ENCODE measurements at regions not wholly inside any gene's neighbourhood (a gene's known extent, or its start where the extent isn't known, plus 50 kb on each side); places are given as distances from the start of the nearest gene placed in this dataset.

GRCh38 chr18:6465281-6465680, 50.6 kb upstream of the L3MBTL4 start:
- H3K36me3 ChIP-seq (ENCODE audit: control insufficient read depth, insufficient read depth, low read length) = no peaks in the 10 kb centered on the region

GRCh38 chr18:6476190-6476589, 61.5 kb upstream of the L3MBTL4 start:
- Histone ChIP-seq H3K4me3 (ENCODE audit: insufficient read depth, low read depth, low read length) (no peak overlapping the region), H3K9me3 (ENCODE audit: control insufficient read depth, low read length) (no peaks in the 10 kb centered on the region), H3K27ac (ENCODE audit: insufficient read depth, low read depth, low read length, poor library complexity, severe bottlenecking) (no peak overlapping the region), H3K36me3 (ENCODE audit: control insufficient read depth, insufficient read depth, low read length) (no peaks in the 10 kb centered on the region), H3K4me1 (ENCODE audit: control insufficient read depth, insufficient read depth, low read length) (no peaks in the 10 kb centered on the region), H3K27me3 (ENCODE audit: control insufficient read depth, insufficient read depth, low read length, poor library complexity, severe bottlenecking) (no peaks in the 10 kb centered on the region)
- WGBS, 2 experiments = 89 to 93% methylated on average over 1 of the region's 1 CpG

More at GRCh38 chr18:6465281-6465680, 50.6 kb upstream of the L3MBTL4 start:
- Histone ChIP-seq H3K27ac (ENCODE audit: insufficient read depth, low read depth, low read length, poor library complexity, severe bottlenecking) (no peak overlapping the region), H3K4me1 (ENCODE audit: control insufficient read depth, insufficient read depth, low read length) (no peaks in the 10 kb centered on the region), H3K4me3 (ENCODE audit: insufficient read depth, low read depth, low read length) (no peak overlapping the region), H3K9me3 (ENCODE audit: control insufficient read depth, low read length) (no peaks in the 10 kb centered on the region), H3K27me3 (ENCODE audit: control insufficient read depth, insufficient read depth, low read length, poor library complexity, severe bottlenecking) (no peaks in the 10 kb centered on the region)
- 83% methylated on average over 1 of the region's 1 CpG; no CpG with 5 or more reads in 1 of the 2 experiments for WGBS, 2 experiments

- no peaks in the 10 kb centered on the region for H3K27me3 ChIP-seq (ENCODE audit: control insufficient read depth, insufficient read depth, low read length, poor library complexity, severe bottlenecking)
- no peaks in the 10 kb centered on the region for H3K4me1 ChIP-seq (ENCODE audit: control insufficient read depth, insufficient read depth, low read length)
- 91% methylated on average over 2 of the region's 2 CpGs for WGBS, 2 experiments
- no peaks in the 10 kb centered on the region for H3K36me3 ChIP-seq (ENCODE audit: control insufficient read depth, insufficient read depth, low read length)
- H3K4me3 ChIP-seq (ENCODE audit: insufficient read depth, low read depth, low read length) = no peak overlapping the region
- H3K9me3 ChIP-seq (ENCODE audit: control insufficient read depth, low read length) = no peaks in the 10 kb centered on the region
- no peak overlapping the region for H3K27ac ChIP-seq (ENCODE audit: insufficient read depth, low read depth, low read length, poor library complexity, severe bottlenecking)
These were observed 62.2 kb upstream of the L3MBTL4 start for GRCh38 chr18:6476880-6477279.

- Histone ChIP-seq H3K4me3 (ENCODE audit: insufficient read depth, low read depth, low read length) (no peak overlapping the region), H3K27ac (ENCODE audit: insufficient read depth, low read depth, low read length, poor library complexity, severe bottlenecking) (no peak overlapping the region), H3K9me3 (ENCODE audit: control insufficient read depth, low read length) (no peaks in the 10 kb centered on the region), H3K27me3 (ENCODE audit: control insufficient read depth, insufficient read depth, low read length, poor library complexity, severe bottlenecking) (no peaks in the 10 kb centered on the region), H3K4me1 (ENCODE audit: control insufficient read depth, insufficient read depth, low read length) (no peaks in the 10 kb centered on the region), H3K36me3 (ENCODE audit: control insufficient read depth, insufficient read depth, low read length) (no peaks in the 10 kb centered on the region)
- 93% methylated on average over 6 of the region's 6 CpGs for WGBS, 2 experiments
These were observed 63.4 kb upstream of the L3MBTL4 start for GRCh38 chr18:6478121-6478520.

- no peaks in the 10 kb centered on the region for H3K27me3 ChIP-seq (ENCODE audit: control insufficient read depth, insufficient read depth, low read length, poor library complexity, severe bottlenecking)
- 94% methylated on average over 2 to 4 of the region's 4 CpGs for WGBS, 2 experiments
These were observed 65.0 kb upstream of the L3MBTL4 start for GRCh38 chr18:6479699-6480098.

GRCh38 chr18:6482198-6482977, 67.7 kb upstream of the L3MBTL4 start:
- Histone ChIP-seq H3K4me1 (ENCODE audit: control insufficient read depth, insufficient read depth, low read length) (no peaks in the 10 kb centered on the region), H3K9me3 (ENCODE audit: control insufficient read depth, low read length) (no peaks in the 10 kb centered on the region), H3K4me3 (ENCODE audit: insufficient read depth, low read depth, low read length) (no peak overlapping the region), H3K36me3 (ENCODE audit: control insufficient read depth, insufficient read depth, low read length) (no peaks in the 10 kb centered on the region), H3K27ac (ENCODE audit: insufficient read depth, low read depth, low read length, poor library complexity, severe bottlenecking) (no peak overlapping the region), H3K27me3 (ENCODE audit: control insufficient read depth, insufficient read depth, low read length, poor library complexity, severe bottlenecking) (no peaks in the 10 kb centered on the region)
- 19 to 21% methylated on average over 15 of the region's 15 CpGs for WGBS, 2 experiments

More at GRCh38 chr18:6479699-6480098, 65.0 kb upstream of the L3MBTL4 start:
- H3K4me3 ChIP-seq (ENCODE audit: insufficient read depth, low read depth, low read length) = no peak overlapping the region
- no peaks in the 10 kb centered on the region for H3K4me1 ChIP-seq (ENCODE audit: control insufficient read depth, insufficient read depth, low read length)
- no peaks in the 10 kb centered on the region for H3K36me3 ChIP-seq (ENCODE audit: control insufficient read depth, insufficient read depth, low read length)
- no peak overlapping the region for H3K27ac ChIP-seq (ENCODE audit: insufficient read depth, low read depth, low read length, poor library complexity, severe bottlenecking)
- no peaks in the 10 kb centered on the region for H3K9me3 ChIP-seq (ENCODE audit: control insufficient read depth, low read length)

GRCh38 chr18:6484659-6485058, 69.9 kb upstream of the L3MBTL4 start:
- no peaks in the 10 kb centered on the region for H3K9me3 ChIP-seq (ENCODE audit: control insufficient read depth, low read length)
- no peaks in the 10 kb centered on the region for H3K36me3 ChIP-seq (ENCODE audit: control insufficient read depth, insufficient read depth, low read length)
- no peaks in the 10 kb centered on the region for H3K4me1 ChIP-seq (ENCODE audit: control insufficient read depth, insufficient read depth, low read length)
- H3K27me3 ChIP-seq (ENCODE audit: control insufficient read depth, insufficient read depth, low read length, poor library complexity, severe bottlenecking) = no peaks in the 10 kb centered on the region
- no peak overlapping the region for H3K27ac ChIP-seq (ENCODE audit: insufficient read depth, low read depth, low read length, poor library complexity, severe bottlenecking)
- no peak overlapping the region for H3K4me3 ChIP-seq (ENCODE audit: insufficient read depth, low read depth, low read length)
- 88 to 91% methylated on average over 2 of the region's 2 CpGs for WGBS, 2 experiments

GRCh38 chr18:6486313-6486712, 71.6 kb upstream of the L3MBTL4 start:
- Histone ChIP-seq H3K4me3 (ENCODE audit: insufficient read depth, low read depth, low read length) (no peak overlapping the region), H3K9me3 (ENCODE audit: control insufficient read depth, low read length) (no peaks in the 10 kb centered on the region), H3K36me3 (ENCODE audit: control insufficient read depth, insufficient read depth, low read length) (no peaks in the 10 kb centered on the region), H3K27me3 (ENCODE audit: control insufficient read depth, insufficient read depth, low read length, poor library complexity, severe bottlenecking) (no peaks in the 10 kb centered on the region), H3K4me1 (ENCODE audit: control insufficient read depth, insufficient read depth, low read length) (no peaks in the 10 kb centered on the region), H3K27ac (ENCODE audit: insufficient read depth, low read depth, low read length, poor library complexity, severe bottlenecking) (no peak overlapping the region)
- 69 to 82% methylated on average over 2 to 3 of the region's 3 CpGs for WGBS, 2 experiments

GRCh38 chr18:6486764-6487426, 72.2 kb upstream of the L3MBTL4 start:
- Histone ChIP-seq H3K27me3 (ENCODE audit: control insufficient read depth, insufficient read depth, low read length, poor library complexity, severe bottlenecking) (no peaks in the 10 kb centered on the region), H3K36me3 (ENCODE audit: control insufficient read depth, insufficient read depth, low read length) (no peaks in the 10 kb centered on the region), H3K9me3 (ENCODE audit: control insufficient read depth, low read length) (no peaks in the 10 kb centered on the region), H3K27ac (ENCODE audit: insufficient read depth, low read depth, low read length, poor library complexity, severe bottlenecking) (no peak overlapping the region), H3K4me3 (ENCODE audit: insufficient read depth, low read depth, low read length) (no peak overlapping the region), H3K4me1 (ENCODE audit: control insufficient read depth, insufficient read depth, low read length) (no peaks in the 10 kb centered on the region)
- 83 to 85% methylated on average over 5 of the region's 5 CpGs for WGBS, 2 experiments

GRCh38 chr18:6487968-6488367, 73.3 kb upstream of the L3MBTL4 start:
- H3K4me3 ChIP-seq (ENCODE audit: insufficient read depth, low read depth, low read length) = no peak overlapping the region
- no peaks in the 10 kb centered on the region for H3K36me3 ChIP-seq (ENCODE audit: control insufficient read depth, insufficient read depth, low read length)
- whole genome bisulfite sequencing, 2 experiments = 53 to 72% methylated on average over 1 of the region's 1 CpG
- no peaks in the 10 kb centered on the region for H3K9me3 ChIP-seq (ENCODE audit: control insufficient read depth, low read length)
- H3K27me3 ChIP-seq (ENCODE audit: control insufficient read depth, insufficient read depth, low read length, poor library complexity, severe bottlenecking) = no peaks in the 10 kb centered on the region
- no peak overlapping the region for H3K27ac ChIP-seq (ENCODE audit: insufficient read depth, low read depth, low read length, poor library complexity, severe bottlenecking)
- H3K4me1 ChIP-seq (ENCODE audit: control insufficient read depth, insufficient read depth, low read length) = no peaks in the 10 kb centered on the region
